ENCODE measurements at regions not wholly inside any gene's neighbourhood (a gene's known extent, or its start where the extent isn't known, plus 50 kb on each side); places are given as distances from the start of the nearest gene placed in this dataset.
"Not testable (repeated sequence)": the region's sequence is repeated elsewhere in the genome, so short reads cannot be mapped to it uniquely, and the experiment has no call there.

- DNase-seq = no peak
Measured at GRCh38 chr5:98157368-98157767, 616.1 kb upstream of the RGMB start.

GRCh38 chr5:98158440-98158839 is 615.0 kb upstream of the RGMB start:
- DNase-seq = no peak

DNA sequence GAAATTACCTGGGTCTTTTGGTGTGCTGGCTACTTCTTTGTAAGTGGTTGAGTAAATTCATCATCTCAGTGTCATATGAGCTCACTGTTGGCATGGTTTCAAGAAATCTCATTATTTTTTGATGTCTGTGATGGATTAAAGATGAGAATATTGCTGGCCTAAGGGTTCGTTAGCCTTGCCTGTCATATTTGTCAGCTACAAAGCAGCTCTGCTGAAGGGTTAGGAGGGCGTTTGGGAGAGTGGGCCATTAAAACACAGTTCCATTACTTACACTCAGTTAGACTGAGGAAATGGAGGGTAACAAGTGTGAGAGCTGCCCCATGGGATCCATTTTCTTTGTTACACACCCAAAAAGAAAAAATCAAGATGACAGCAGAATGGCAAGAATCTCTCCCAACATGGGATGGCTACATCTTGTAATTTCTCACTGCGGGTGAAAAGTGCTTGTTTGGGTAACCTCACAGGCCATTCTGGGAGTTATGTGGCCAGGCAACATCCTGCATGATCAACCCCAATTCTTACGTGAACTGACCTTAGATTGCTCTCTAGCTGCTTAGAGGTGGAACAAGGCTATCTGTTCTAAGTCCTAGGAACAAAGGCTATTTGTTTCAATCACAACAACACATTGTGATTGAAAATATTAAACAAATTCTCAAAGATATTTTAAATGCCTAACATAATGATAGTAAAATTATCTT is 609.5 kb upstream of the RGMB start:
- DNase-seq = peak; percentile 11 to 78 (median 43)

- DNase-seq = no peak
Measured at GRCh38 chr5:98168871-98169270, 604.6 kb upstream of the RGMB start.

DNA sequence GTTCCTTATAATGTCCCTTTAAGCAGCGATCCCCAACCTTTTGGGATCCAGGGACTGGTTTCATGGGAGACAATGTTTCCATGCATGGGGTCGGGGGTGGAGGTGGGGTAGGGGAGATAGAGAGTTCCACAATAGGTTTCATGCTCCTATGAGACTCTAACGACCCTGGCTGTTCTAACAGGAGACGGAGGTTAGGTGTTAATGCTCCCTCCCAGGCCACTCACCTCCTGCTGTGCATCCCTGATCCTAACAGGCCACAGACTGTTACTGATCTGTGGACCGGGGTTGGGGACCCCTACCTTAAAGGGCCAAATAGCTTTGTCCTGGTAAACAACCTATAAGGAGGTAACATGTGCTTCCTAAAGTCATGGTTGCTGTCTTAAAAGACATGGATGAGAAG is 602.5 kb upstream of the RGMB start:
- DNase-seq = no peak

DNA sequence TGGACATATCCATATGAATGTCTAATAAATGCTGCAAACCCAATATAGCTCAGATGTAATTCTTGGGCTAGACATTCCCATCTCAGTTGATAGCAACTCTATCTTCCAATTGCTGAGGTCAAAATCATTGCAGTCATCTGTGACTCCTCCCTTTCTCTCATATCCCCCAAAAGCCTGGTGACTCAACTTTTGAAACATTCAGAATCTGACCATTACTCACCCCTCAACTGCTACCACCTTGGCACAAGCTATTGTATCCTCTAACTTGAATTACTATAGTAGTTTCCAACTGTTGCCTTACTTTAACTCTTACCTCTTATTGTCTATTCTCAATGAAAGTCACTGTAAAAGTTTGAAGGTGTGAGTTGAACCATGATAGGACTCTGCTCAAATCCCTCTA is 600.1 kb upstream of the RGMB start:
- DNase-seq = no peak

DNA sequence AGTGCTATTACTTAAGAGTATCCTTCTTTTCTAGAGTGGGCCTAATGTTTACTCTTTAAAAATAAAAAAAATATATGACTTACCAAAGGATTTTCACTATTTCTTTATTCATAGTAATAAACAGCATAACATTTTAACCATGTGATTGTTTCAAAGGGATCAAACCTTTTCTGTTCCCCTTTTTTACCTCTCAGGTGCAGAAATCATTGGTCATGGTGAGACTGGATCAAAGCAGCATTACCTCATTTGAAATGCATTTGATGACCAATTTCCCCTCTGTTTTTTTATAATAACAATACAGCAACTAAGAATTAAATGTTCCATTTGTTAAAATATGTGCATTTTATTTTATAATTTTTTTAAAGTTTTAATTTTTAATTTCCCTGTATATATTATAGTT is 598.0 kb upstream of the RGMB start:
- DNase-seq = no peak

DNA sequence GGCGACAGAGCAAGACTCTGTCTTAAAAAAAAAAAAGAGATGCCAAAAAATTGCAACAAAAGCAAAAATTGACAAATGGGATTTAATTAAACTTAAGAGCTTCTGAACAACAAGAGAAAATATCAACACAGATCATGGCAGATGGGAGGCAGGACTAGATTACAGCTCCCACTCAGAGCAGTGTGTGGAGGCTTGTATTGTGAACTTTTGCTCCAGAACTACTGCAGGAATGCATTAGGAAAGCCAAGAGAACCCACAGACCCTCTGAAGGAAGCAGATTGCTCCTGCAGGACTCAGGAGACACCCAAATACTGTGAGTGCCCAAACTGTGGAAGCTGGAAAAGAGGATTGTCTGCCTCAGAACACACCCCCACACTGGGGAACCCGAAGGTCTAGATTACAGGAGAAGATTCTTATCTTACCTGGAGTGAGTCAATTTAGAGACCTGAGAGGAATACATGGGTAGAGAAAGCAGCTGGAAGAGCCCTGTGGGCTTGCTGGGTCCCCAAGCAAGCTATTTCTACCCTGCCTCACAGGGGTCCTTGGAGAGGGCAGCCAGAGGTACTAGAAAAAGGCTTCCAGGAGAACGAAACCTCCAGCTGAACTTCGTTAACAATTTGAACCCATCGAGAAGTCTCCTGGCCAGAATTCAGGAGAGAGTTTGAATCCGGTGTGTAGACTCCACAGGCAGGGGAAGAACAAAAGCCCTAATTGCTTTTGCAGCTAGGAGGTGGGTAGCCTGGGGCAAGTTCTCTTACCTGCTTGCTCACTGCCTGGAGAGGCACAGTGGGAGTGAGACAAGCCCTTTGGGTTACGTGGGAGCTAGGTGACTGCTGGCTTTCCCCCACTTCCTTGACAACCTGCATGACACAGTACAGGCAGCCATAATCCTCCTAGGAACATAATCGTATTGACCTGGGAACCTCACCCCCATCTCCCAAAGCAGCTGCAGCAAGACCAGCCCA is 593.4 kb upstream of the RGMB start:
- DNase-seq = peak in 1 of 3 experiments; percentile 13

DNA sequence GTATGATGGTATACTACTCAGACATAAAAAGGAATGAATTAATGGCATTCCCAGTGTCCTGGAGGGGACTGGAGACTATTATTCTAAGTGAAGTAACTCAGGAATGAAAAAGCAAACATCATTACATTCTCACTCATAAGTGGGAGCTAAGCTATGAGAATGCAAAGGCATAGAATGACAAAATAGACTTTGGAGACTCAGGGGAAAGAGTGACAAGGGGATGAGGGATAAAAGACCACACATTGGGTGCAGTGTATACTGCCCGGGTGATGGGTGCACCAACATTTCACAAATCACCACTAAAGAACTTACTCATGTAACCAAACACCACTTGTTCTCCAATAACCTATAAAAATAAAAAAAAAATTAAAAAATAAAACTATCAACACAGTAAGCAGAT is 587.3 kb upstream of the RGMB start:
- no peak for DNase-seq

GRCh38 chr5:98187945-98188344 is 585.5 kb upstream of the RGMB start:
- no peak for DNase-seq

DNA sequence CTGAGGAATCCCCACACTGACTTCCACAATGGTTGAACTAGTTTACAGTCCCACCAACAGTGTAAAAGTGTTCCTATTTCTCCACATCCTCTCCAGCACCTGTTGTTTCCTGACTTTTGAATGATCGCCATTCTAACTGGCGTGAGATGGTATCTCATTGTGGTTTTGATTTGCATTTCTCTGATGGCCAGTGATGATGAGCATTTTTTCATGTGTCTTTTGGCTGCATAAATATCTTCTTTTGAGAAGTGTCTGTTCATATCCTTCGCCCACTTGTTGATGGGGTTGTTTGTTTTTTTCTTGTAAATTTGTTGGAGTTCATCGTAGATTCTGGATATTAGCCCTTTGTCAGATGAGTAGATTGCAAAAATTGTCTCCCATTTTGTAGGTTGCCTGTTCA is 583.1 kb upstream of the RGMB start:
- DNase-seq = not testable (repeated sequence)

DNA sequence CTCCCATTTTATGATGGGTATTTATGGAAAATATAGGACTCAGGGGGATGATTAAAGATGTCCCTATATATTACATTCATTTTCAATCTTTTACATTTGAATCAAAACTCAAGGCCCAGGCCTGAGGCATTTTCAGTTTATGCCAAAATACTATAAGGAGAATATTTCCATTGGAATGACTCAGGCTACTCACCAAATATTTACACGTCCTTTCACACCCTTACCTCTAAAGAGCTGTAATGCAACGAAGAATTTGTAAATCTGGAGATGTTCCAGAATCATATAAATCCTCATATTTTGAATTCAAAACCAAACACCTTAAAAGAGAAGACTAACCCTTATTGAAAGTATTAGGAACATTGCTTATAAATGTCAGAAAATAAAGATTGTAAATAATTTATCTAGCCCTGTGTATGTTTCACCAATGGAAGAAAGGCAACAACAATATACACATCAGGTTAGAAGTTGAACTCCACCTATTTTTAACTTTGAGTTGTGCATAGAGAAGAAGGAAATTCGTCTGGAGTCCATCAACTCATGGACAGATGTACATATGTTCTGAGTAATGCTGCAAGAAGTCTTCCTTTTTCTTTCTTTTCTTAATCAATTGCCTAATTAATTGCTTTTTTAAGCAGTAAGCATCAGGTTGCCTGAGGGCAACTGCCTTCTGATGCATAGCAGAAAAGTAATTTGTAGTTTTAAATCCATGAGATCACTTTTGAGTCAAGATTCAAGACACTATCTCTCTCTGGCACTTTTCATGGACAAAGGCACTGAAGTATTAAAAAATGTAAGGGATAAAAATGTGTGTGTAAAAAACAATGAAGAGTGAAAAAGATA is 579.3 kb upstream of the RGMB start:
- DNase-seq = no peak

GRCh38 chr5:98200726-98201541 is 572.5 kb upstream of the RGMB start:
- no peak for DNase-seq

DNA sequence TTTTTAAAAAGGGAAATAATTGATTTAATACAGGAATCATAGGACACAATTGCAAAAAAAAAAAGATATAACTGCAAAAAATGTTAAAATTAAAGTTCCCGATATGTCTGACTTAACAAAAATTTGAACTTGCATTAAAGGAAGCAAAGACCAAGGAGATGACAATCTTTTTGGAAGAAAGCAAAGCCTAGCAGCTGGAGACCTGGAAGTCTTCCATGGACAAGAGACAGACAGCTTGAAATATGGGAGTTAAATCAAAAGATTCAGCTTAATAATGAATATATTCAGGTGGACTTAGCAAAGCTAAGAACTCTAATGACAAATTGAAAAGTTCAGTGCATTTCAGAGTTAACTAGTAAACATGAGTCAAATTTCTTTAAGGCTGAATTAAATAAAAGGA is 568.7 kb upstream of the RGMB start:
- no peak for DNase-seq

DNA sequence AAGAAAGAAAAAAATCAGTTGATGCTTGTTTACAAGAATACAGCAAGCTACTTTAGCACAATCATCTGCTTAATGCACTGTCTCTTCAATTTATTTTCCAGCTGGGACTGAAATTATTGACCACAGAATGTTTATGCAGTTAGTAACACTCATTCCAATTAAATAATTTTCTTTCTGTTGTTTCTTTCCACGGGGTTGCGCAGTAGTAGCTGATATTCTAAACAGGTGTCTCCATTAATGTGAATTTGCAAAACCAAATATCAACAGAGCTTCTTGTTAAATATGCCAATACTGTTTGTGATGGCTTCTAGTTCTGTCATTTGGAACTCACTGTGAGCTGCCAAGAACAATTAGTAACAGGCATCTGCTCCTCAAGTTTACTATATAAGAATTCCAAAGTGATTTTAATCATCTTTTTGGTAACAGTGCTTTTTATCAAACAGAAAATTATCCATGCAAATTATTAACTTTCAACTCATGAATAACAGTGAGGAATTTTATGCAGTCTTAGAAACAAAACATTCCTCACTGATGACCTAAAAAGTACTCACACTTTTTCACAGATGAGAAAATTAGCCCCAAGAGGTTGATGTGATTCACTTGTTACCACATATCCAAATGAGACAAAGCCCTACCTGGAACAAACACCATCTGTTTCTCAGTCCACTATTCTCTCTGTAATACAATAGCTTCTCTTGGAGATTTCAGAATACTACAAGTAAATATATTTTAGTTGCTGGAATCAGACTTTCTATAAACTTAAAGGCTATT is 567.6 kb upstream of the RGMB start:
- peak in 1 of 3 experiments; percentile 3 for DNase-seq

- DNase-seq = no peak
Measured at GRCh38 chr5:98206566-98206965, 566.9 kb upstream of the RGMB start.

GRCh38 chr5:98209418-98209817 is 564.0 kb upstream of the RGMB start:
- no peak for DNase-seq

DNA sequence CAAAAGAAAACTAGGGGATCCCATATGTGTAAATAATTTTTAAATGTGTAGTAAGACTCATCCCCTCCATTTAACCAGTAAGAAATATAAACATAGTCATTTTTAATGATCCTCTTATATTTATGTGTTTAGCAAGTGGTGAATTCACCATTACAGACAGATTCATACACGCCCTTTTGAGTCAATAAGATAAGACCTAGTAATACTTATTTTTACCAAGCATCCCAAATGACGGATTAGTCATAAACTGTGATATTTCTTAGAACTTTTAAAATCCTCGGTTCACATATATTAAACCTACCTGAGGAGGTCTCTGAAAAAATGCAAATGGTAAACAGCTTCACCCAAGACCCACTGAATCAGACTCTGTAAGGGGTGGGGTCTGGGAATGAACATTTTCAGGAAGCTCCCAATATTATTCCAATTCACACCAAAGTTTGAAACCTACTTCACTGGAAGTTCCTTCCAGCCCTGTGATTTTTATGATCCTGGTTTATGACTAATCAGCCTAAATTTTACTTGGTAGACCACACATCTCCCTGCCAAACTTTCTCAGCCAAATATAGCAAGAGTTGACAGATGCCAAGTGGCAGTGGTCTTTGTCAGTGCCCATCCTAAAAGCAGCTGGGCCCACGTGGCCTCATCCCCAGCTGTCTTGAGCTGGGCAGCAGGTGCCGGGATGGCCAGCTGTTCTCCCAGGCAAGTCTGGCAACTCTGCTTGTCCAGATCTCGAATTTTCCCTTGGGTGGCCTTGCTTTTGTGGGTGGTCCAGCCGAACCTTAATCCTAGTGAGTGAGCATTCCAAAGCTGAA is 559.0 kb upstream of the RGMB start:
- DNase-seq = no peak

- peak in 1 of 3 experiments; percentile 3 for DNase-seq
Measured at GRCh38 chr5:98217138-98217537, 556.3 kb upstream of the RGMB start.

DNA sequence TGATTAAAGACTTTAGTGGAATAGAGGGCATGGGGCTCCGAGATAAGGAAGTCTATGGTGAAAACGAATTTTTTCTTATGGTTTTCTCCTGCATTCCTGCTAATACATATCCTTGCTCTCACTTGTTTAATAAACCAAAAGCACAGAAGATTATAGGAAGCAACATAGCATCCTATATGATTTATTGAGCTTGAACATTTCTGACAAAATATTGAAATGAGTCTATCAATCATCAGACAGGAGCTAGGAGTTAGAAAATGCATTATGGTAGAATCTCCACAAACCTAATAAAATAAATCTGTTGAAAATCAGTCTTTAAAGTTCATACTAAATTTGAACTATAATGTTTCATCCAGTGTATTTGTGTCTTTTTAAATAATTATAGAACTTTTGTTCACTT is 554.6 kb upstream of the RGMB start:
- no peak for DNase-seq

- no peak for DNase-seq
Measured at GRCh38 chr5:98227489-98227888, 546.0 kb upstream of the RGMB start.

Data from NCI-H1417 (cell line).